ENCODE measurements at regions not wholly inside any gene's neighbourhood (a gene's known extent, or its start where the extent isn't known, plus 50 kb on each side); places are given as distances from the start of the nearest gene placed in this dataset.

GRCh38 chr20:21808139-21808538 lies 102.7 kb downstream of the PAX1 start:
- H3K36me3 ChIP-seq (ENCODE audit: control insufficient read depth, insufficient read depth, low read length): no peaks in the 10 kb centered on the region
- H3K4me3 ChIP-seq (replicated peaks; ENCODE audit: low read depth, low read length): no peak overlapping the region
- no peaks in the 10 kb centered on the region for H3K27me3 ChIP-seq (replicated peaks; ENCODE audit: control insufficient read depth, insufficient read depth, low read length)
- DNase-seq (ENCODE audit: extremely low read depth, insufficient read length): no peak
- TF ChIP-seq CTCF (IDR thresholded peaks at IDR 0.05; ENCODE audit: insufficient read depth, low read length, poor library complexity, severe bottlenecking): no peak

- no peak for TF ChIP-seq CTCF (IDR thresholded peaks at IDR 0.05; ENCODE audit: insufficient read depth, low read length, poor library complexity, severe bottlenecking)
- Histone ChIP-seq H3K36me3 (ENCODE audit: control insufficient read depth, insufficient read depth, low read length) (no peaks in the 10 kb centered on the region), H3K27me3 (replicated peaks; ENCODE audit: control insufficient read depth, insufficient read depth, low read length) (no peaks in the 10 kb centered on the region), H3K4me3 (replicated peaks; ENCODE audit: low read depth, low read length) (no peak overlapping the region)
- DNase-seq (ENCODE audit: extremely low read depth, insufficient read length): no peak
Measured at GRCh38 chr20:21804802-21805201, 99.3 kb downstream of the PAX1 start.

GRCh38 chr20:21801193-21801592 lies 95.7 kb downstream of the PAX1 start:
- TF ChIP-seq CTCF (IDR thresholded peaks at IDR 0.05; ENCODE audit: insufficient read depth, low read length, poor library complexity, severe bottlenecking): no peak
- H3K27me3 ChIP-seq (replicated peaks; ENCODE audit: control insufficient read depth, insufficient read depth, low read length): no peaks in the 10 kb centered on the region
- DNase-seq (ENCODE audit: extremely low read depth, insufficient read length): no peak
- H3K36me3 ChIP-seq (ENCODE audit: control insufficient read depth, insufficient read depth, low read length): no peaks in the 10 kb centered on the region
- no peak overlapping the region for H3K4me3 ChIP-seq (replicated peaks; ENCODE audit: low read depth, low read length)

GRCh38 chr20:21798384-21798783 lies 92.9 kb downstream of the PAX1 start:
- H3K27me3 ChIP-seq (replicated peaks; ENCODE audit: control insufficient read depth, insufficient read depth, low read length): no peaks in the 10 kb centered on the region
- no peak for TF ChIP-seq CTCF (IDR thresholded peaks at IDR 0.05; ENCODE audit: insufficient read depth, low read length, poor library complexity, severe bottlenecking)
- H3K4me3 ChIP-seq (replicated peaks; ENCODE audit: low read depth, low read length): no peak overlapping the region
- no peak for DNase-seq (ENCODE audit: extremely low read depth, insufficient read length)
- no peaks in the 10 kb centered on the region for H3K36me3 ChIP-seq (ENCODE audit: control insufficient read depth, insufficient read depth, low read length)

GRCh38 chr20:21796059-21796458 lies 90.6 kb downstream of the PAX1 start:
- Histone ChIP-seq H3K27me3 (replicated peaks; ENCODE audit: control insufficient read depth, insufficient read depth, low read length) (no peaks in the 10 kb centered on the region), H3K36me3 (ENCODE audit: control insufficient read depth, insufficient read depth, low read length) (no peaks in the 10 kb centered on the region), H3K4me3 (replicated peaks; ENCODE audit: low read depth, low read length) (no peak overlapping the region)
- DNase-seq (ENCODE audit: extremely low read depth, insufficient read length): no peak
- peak; percentile 47 for TF ChIP-seq CTCF (IDR thresholded peaks at IDR 0.05; ENCODE audit: insufficient read depth, low read length, poor library complexity, severe bottlenecking)

GRCh38 chr20:21788082-21788481 lies 82.6 kb downstream of the PAX1 start:
- no peaks in the 10 kb centered on the region for H3K36me3 ChIP-seq (ENCODE audit: control insufficient read depth, insufficient read depth, low read length)
- DNase-seq (ENCODE audit: extremely low read depth, insufficient read length): no peak
- H3K4me3 ChIP-seq (replicated peaks; ENCODE audit: low read depth, low read length): no peak overlapping the region
- H3K27me3 ChIP-seq (replicated peaks; ENCODE audit: control insufficient read depth, insufficient read depth, low read length): no peaks in the 10 kb centered on the region
- TF ChIP-seq CTCF (IDR thresholded peaks at IDR 0.05; ENCODE audit: insufficient read depth, low read length, poor library complexity, severe bottlenecking): no peak

Measured in GM06990 (cell line).